RCC 7860 (cell line): ENCODE measurements at regions not wholly inside any gene's neighbourhood (a gene's known extent, or its start where the extent isn't known, plus 50 kb on each side); places are given as distances from the start of the nearest gene placed in this dataset.
"Not testable (repeated sequence)": the region's sequence is repeated elsewhere in the genome, so short reads cannot be mapped to it uniquely, and the experiment has no call there.

ENCODE experiments used
- DNase-seq: peaks from one replicate; pipeline ENCODE4 v3.0.0-alpha.2; 2015; ENCODE audit warnings: low spot score
- FAIRE-seq: peaks from 2 replicates; lab custom pipeline; 2012; peaks lifted over from hg19 to GRCh38; lab: Jason Lieb, UNC

GRCh38 chr2:234579231-234579962 is 82.5 kb upstream of the ARL4C start:
- DNase-seq (no peak), FAIRE-seq (no peak)

- no peak for DNase-seq
- no peak for FAIRE-seq
Measured at GRCh38 chr2:234578389-234578788, 81.5 kb upstream of the ARL4C start.

GRCh38 chr2:234577191-234577590 is 80.3 kb upstream of the ARL4C start:
- DNase-seq (no peak), FAIRE-seq (no peak)

DNA sequence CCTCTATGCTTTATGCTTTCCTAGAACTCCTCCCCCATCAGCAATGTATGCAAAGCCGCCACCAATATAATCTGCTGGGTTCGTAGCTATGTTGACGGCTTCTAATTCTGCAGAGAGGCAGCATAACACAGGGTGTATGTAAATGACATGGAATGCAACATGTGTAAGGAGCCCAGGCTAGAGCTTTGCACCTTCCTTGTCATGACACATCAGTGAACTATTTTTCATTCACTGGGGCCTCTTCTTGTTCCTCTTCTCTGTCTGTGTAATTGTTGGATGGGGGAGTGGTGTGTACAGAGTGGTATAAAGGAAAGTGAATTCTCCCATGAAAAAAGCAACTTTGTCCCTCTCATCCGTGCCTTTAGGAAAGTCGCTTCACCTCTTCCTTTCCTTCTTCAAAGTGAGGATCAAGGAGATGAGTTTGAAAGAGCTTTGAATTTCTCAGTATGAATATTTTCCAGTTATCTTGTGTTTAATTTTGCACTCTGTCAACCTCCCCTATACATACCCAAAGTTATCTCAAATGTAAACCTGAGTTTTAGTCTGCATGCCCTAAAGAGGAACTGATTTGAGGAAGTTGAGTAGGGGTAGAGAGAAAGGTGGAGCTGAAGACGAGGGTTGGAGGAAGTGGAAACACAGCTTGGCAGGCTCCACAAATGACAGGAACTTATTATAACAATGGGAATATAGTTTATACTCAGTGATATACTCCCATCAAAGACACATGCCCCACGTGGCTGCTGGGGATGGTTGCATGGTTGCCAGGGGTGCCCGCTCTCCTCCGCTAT is 74.9 kb upstream of the ARL4C start:
- DNase-seq: no peak

DNA sequence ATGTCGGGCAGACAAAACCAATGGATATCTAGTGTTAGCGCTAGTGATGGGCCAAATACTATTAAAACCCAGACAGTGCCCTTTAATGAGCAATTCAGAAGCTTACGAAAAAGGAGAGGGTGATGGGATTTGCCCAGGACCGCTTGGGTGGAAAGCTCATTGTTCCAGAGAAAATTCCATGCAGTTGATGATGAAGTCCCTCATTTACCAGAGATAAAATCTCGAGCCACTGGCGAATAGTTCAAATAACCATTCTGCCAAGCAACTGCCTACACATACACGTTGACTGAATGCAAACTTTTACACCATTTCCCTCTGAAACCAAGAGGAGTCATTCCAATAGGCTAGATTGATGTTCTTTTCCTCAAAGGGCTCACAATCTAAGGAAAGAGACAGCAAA is 73.6 kb upstream of the ARL4C start:
- FAIRE-seq (no peak), DNase-seq (no peak)

More for the DNA sequence above, 74.9 kb upstream of the ARL4C start:
- no peak for FAIRE-seq

DNA sequence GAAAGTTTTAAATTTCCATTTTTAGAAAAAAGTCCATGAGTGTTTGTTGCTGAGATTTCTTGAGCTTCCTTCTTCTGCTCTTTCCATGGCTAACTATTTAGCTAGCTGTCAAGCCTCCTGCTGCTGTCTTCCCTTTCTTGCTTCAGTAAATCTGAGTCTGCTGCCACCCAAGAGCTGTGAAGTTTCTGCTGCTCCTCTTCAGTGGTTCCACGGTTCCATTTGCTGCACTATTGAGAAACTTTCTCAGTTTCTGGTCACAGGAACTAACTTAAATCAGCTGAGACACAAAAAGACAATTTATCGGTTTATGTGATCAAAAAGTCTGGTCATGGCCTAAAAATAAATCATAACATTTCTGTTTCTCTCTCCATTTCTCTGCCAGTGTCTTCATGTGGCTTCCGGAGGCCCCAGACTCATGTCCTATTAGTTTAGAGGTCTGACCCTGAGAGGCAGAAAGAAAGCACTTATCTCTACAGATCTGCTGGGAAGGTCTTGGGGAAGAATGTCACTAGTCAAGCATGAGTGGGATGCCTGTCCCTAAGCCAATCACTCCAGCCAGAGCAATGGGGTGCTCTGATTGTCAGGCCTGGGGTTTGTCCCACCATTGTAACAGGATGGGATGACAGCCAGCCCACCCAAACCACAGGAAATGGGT is 73.0 kb upstream of the ARL4C start:
- no peak for DNase-seq
- no peak for FAIRE-seq

DNA sequence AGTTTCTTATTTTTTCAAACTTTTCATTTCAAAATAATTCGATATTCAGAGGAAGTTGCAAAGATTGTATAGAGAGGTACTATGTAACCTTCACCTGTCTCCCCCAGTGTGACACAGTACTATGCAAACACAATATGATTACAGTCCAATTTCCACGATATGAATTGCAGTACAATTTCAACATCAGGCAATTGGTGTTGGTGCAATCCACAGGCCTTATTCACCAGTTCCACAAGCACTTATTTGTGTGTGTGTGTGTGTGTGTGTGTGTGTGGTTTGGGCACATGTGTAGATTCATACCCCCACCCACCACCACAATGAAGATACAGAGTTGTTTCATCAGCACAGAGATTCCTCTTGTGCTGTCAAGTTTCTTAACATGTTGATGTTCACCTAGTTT is 69.7 kb upstream of the ARL4C start:
- no peak for FAIRE-seq
- DNase-seq: no peak

GRCh38 chr2:234565842-234566619 is 69.2 kb upstream of the ARL4C start:
- FAIRE-seq: no peak
- no peak for DNase-seq

- no peak for DNase-seq
- FAIRE-seq: no peak
Measured at GRCh38 chr2:234565201-234565600, 68.3 kb upstream of the ARL4C start.

- DNase-seq (peak; percentile 15), FAIRE-seq (no peak)
Measured at GRCh38 chr2:234564699-234565098, 67.8 kb upstream of the ARL4C start.

DNA sequence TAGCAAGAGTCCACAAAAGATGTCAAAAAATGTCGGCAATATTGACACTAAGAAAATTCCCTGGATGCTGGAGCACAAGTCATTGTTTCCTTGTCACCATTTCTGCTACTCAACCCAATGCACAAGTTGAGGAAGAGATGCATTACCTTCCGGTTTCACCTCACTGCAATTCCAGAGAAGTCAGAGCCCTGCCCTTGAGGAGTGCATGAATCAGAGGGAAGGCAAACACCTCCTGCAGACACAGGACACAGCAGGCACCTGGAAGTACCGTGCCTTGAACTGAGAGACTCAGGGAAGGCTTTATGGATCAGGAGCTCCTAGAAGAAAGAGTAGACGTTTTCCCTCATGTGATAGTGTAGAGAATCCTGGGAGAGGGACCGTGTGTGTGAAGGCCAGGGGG is 62.7 kb upstream of the ARL4C start:
- FAIRE-seq (no peak), DNase-seq (no peak)

DNA sequence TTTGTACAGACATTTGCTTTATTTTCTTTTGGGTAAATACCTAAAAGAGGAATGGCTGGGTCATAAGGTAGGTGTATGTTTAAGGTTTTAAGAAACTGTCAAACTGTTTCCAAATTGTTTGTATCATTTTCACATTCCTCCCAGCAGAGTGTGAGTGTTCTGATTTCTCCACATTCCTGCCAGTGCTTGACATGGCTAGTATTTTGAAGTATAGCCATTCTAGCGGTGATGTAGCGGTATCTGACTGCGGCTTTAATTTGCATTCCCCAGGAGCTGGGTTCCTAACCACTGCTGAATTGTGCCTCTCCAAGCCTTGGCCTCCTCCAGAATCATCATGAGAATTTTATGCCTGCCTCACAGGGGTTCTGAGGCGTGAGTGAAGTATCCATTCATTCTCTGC is 61.8 kb upstream of the ARL4C start:
- FAIRE-seq (no peak), DNase-seq (no peak)

DNA sequence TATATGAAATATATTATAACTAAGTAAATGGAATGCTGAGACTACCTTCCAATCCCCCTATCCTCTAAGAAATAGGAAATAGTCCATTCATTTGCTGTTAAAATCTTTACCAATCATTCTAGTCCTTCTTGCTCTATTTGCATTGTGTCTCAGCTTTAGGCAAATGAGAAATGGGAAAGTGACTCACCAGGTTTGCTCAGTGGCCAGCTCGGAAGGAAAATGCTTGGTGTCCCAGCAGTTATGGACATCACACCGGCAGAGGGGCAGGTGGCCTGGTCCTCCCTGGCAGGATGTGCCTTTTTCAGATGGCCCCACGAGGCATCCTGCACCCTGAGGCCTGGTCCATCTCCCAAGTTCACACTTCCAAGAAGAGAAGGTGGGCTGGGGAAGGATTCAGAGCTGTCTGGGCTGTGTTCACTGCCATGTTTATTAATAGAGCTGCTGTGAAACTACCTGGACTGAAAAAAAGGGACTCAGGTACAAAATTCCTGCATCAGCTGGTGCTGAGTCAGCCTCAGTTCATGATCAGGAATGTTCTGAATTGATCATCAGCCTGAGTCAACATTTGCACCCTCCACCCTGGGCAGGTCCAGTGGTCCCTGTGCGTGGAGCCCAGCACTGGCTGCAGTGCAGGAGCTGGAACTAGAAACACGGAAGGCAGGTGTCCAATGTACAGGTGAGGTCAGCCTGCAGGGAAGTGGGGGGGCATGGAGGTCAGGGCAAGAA is 60.1 kb upstream of the ARL4C start:
- DNase-seq (peak; percentile 39), FAIRE-seq (no peak)

DNA sequence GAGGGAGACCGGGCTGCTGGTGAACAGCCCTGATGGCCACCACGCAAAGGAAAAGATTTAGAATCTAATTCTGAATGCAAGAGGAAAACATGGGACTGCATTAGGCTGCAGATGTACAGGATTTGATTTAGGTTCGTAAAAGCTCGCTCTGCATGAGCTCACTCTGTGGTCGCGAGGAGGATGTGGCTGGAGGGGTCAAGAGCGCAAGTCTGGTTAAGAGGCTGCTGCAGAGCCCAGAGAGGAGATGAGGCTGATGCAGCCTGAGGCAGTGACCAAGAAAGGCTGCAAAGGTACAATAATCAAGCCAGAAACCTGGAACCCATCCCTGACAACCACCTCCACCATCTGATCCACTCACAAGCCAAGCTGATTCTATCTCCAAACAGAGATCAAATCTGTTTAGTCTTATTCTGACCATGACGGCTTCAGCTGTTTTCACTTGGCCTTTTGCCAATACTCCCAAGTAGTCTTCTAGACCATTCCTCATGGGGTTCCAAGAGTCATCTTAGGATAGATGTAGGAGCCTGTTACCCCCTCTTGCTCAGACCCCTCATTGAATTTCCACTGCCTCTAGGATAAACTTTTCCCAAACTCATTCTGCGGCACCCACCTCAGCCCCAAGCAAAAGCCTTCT is 58.9 kb upstream of the ARL4C start:
- DNase-seq: no peak
- no peak for FAIRE-seq

DNA sequence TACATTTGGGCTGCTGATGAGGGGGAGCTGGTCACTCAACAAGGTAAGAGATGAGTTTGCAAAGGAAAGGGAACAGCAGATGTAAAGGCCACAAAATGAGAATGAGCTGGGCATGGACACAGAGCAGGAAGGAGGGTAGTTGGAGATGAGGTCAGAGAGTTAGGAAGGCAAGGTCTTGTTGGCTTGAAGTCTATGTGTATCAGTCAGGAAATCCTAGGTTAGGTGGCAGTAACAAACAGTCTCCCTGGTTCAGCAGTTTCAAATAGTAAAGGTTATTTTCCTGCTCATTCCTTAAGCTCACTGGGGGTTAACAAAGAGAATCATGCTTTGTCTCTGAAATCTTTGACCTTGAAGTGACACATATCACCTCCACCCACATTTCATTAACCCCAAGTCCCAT is 58.3 kb upstream of the ARL4C start:
- DNase-seq (no peak), FAIRE-seq (no peak)

DNA sequence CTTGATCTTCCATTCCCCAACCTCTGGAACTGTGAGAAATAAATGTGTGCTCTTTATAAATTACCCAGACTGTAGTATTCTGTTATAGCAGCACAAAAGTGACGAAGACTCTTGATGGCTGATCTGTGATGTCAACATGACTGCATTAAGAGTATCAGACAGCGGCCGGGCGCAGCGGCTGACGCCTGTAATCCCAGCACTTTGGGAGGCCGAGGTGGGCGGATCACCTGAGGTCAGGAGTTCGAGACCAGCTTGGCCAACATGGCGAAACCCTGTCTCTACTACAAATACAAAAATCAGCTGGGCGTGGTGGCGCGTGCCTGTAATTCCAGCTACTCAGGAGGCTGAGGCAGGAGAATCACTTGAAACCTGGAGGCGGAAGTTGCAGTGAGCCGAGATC is 56.3 kb upstream of the ARL4C start:
- FAIRE-seq, DNase-seq: not testable (repeated sequence)

GRCh38 chr2:234550511-234551107 is 53.7 kb upstream of the ARL4C start:
- FAIRE-seq (peak; percentile 80), DNase-seq (peak; percentile 77)

DNA sequence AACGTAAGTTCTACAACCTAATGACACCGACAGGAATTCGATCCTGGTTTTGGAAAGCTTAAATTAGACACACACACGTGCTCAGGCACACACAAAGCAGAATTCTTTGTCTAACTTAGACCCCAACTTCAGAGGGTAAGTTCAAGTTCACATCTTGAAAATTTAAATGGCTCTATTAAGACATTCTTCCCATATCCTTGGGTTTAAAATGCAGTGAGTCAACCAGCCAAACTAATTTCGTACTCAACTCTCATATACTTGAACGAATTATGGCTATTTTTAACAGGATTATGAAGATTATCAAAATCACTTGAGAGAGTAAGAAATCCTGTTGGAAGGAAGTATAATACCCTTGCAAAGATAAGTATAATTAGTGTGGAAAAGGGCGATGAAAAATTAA is 53.2 kb upstream of the ARL4C start:
- DNase-seq (no peak), FAIRE-seq (no peak)

GRCh38 chr2:234548695-234549420 is 52.0 kb upstream of the ARL4C start:
- DNase-seq (no peak), FAIRE-seq (no peak)
